Tibial artery (tissue), 4 donors: ENCODE measurements at regions not wholly inside any gene's neighbourhood (a gene's known extent, or its start where the extent isn't known, plus 50 kb on each side); places are given as distances from the start of the nearest gene placed in this dataset.

Experiments
- DNase-seq, 2 donors: peaks; one replicate each; pipeline ENCODE4 v3.0.0-alpha.2; 2019
- H3K27ac ChIP-seq, 2 donors: fragments of 200-600 bp; sonication (generic) in 1 of 2; 1 replicate in 1 of 2; 2 replicates in 1 of 2; pipeline ENCODE4 v1.5.1; 2018 to 2019; ENCODE audit warnings: mild to moderate bottlenecking in 1 of 2
- H3K27me3 ChIP-seq, 2 donors: fragments of 200-600 bp; sonication (generic) in 1 of 2; one replicate each; pipeline versions ENCODE4 v1.5.1 to v1.6.0; 2016 to 2019
- H3K36me3 ChIP-seq, 3 donors: fragments of 200-600 bp; sonication (generic) in 2 of 3; one replicate each; pipeline ENCODE4 v1.5.1; 2016 to 2019; ENCODE audit warnings: mild to moderate bottlenecking in 2 of 3
- H3K4me1 ChIP-seq, 4 donors: fragments of 200-600 bp; sonication (generic) in 2 of 4; 1 replicate in 3 of 4; 2 replicates in 1 of 4; pipeline ENCODE4 v1.5.1; 2016 to 2019
- H3K4me3 ChIP-seq, 2 donors: fragments of 200-600 bp; sonication (generic) in 1 of 2; 1 replicate in 1 of 2; 2 replicates in 1 of 2; pipeline ENCODE4 v1.5.1; 2018 to 2019; ENCODE audit warnings: mild to moderate bottlenecking in 2 of 2
- H3K9me3 ChIP-seq, 3 donors: fragments of 200-600 bp; sonication (generic) in 1 of 3; one replicate each; pipeline ENCODE4 v1.5.1; 2016 to 2019
- intact Hi-C: fragments of 100-400 bp; cut with DNase I; formaldehyde crosslinking; loops from one replicate; pipeline ENCODE4 v1.15.0; 2023; ENCODE audit warnings: low total_unique reads
- TF ChIP-seq, protein P1 (sequence below), 2 experiments: fragments of 200-600 bp in 1 of 2; fragments of 450-650 bp in 1 of 2; IDR thresholded peaks; one replicate each; pipeline ENCODE4 v1.5.1; 2017 to 2019; ENCODE audit warnings: antibody characterized with exemption in 2 of 2, mild to moderate bottlenecking in 1 of 2, moderate library complexity in 1 of 2

DNA sequence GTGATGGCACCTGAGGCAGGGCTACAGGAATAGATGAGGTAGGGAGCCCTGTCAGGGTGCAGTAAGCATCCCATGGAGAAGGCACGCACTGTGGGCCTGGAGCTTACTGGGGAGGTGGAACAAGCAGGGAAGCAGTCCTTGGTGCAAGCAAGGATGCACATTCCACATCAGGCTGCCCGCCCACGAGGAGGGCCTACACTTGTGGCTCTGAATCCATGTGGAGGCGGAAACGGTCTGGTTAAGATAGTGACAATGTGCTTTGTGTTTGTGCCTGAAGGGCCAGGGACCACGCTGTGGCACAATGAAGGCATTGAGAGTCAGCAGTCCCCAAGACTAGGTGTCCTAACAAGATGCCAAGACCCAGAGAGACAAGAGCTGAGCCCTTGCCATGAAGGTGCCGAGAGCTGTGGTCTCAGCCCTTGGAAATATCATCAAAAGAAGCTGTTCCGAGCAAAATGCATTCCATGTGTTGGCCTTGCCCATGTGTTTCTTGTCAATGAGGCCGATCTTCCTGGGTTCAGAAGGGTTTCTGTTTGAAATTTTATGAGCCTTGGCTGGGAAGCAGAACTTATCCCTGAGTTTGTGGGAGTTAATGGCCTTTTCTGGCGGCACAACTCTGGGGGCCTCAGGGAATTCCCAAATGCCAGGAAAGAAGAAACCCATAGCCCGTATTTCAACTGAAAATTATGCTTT, 111.9 kb downstream of the NGF start:
- intact Hi-C loops, result no loop called here
- H3K4me3 ChIP-seq, result no peak overlapping the region
- DNase-seq, result no peak
- no peaks in the 10 kb centered on the region for H3K4me1 ChIP-seq
- H3K9me3 ChIP-seq, result no peaks in the 10 kb centered on the region
- H3K27me3 ChIP-seq, result no peaks in the 10 kb centered on the region
- TF ChIP-seq, protein P1, sequence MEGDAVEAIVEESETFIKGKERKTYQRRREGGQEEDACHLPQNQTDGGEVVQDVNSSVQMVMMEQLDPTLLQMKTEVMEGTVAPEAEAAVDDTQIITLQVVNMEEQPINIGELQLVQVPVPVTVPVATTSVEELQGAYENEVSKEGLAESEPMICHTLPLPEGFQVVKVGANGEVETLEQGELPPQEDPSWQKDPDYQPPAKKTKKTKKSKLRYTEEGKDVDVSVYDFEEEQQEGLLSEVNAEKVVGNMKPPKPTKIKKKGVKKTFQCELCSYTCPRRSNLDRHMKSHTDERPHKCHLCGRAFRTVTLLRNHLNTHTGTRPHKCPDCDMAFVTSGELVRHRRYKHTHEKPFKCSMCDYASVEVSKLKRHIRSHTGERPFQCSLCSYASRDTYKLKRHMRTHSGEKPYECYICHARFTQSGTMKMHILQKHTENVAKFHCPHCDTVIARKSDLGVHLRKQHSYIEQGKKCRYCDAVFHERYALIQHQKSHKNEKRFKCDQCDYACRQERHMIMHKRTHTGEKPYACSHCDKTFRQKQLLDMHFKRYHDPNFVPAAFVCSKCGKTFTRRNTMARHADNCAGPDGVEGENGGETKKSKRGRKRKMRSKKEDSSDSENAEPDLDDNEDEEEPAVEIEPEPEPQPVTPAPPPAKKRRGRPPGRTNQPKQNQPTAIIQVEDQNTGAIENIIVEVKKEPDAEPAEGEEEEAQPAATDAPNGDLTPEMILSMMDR (IDR thresholded peaks at IDR 0.05), result no peak
- no peaks in the 10 kb centered on the region for H3K36me3 ChIP-seq
- no peak overlapping the region for H3K27ac ChIP-seq

DNA sequence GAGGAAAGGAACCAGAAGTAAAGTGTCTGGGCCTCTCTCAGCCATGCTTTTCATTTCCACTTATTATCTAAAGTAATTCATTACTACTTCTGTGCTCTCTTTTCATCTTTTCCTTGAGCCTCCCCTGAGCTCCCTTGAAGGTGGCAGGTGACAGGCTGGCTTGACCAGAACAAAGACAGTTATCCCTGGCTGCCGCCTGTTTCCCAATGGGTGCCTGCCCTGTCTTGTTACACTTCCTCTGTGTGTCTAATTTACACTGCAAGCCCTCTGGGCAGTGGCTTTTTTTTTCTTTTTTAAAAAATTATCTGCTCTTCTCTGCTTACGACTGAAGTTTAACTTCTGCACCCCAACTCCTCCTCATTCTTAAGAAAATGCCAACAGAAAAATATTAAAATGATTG, 113.4 kb downstream of the NGF start:
- Histone ChIP-seq H3K27ac (no peak overlapping the region), H3K4me3 (no peak overlapping the region), H3K36me3 (no peaks in the 10 kb centered on the region), H3K27me3 (no peaks in the 10 kb centered on the region), H3K9me3 (no peaks in the 10 kb centered on the region), H3K4me1 (no peaks in the 10 kb centered on the region)
- intact Hi-C loops, result no loop called here
- TF ChIP-seq, protein P1 (IDR thresholded peaks at IDR 0.05), result no peak
- no peak for DNase-seq

DNA sequence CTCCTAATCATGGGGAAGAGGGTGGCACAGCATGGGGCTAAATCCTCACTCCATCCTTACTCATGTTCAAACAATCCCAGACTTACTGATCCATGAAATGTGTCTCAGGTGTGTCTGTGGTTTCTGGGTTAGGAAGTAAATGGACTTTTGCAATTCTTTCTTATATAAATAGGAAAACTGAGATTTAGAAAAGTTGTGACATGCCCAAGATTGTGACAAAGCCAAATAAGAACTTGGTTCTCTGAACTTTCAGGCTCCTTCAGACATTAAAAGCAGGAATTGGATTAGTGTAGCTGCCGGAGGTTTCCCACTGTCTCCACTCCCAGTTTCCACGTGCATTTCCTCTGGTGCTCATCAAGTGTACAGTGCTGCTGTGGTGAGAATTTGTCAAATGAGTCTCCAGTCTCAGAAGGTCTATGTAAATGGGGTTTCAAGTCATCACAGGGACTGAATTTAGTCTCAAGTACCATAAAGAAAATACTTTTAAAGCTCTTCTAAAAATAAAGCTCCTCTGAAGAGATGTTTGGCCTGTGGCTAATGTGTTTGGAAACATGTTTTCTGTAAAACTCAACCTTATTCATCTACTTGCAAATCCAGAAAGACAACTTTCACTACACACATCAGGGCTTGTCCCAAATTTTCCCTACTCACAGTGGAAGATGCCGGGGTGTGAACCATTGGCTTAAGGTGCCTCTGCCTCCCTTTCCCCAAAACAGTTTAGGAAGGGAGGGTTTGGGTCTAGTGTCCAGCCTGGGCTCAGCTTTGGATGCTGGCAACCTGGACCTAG, 115.2 kb downstream of the NGF start:
- Histone ChIP-seq H3K27ac (no peak overlapping the region), H3K9me3 (no peaks in the 10 kb centered on the region), H3K4me1 (no peaks in the 10 kb centered on the region), H3K27me3 (no peaks in the 10 kb centered on the region), H3K4me3 (no peak overlapping the region), H3K36me3 (no peaks in the 10 kb centered on the region)
- no peak for DNase-seq
- TF ChIP-seq, protein P1 (IDR thresholded peaks at IDR 0.05), result no peak
- intact Hi-C loops, result no loop called here

DNA sequence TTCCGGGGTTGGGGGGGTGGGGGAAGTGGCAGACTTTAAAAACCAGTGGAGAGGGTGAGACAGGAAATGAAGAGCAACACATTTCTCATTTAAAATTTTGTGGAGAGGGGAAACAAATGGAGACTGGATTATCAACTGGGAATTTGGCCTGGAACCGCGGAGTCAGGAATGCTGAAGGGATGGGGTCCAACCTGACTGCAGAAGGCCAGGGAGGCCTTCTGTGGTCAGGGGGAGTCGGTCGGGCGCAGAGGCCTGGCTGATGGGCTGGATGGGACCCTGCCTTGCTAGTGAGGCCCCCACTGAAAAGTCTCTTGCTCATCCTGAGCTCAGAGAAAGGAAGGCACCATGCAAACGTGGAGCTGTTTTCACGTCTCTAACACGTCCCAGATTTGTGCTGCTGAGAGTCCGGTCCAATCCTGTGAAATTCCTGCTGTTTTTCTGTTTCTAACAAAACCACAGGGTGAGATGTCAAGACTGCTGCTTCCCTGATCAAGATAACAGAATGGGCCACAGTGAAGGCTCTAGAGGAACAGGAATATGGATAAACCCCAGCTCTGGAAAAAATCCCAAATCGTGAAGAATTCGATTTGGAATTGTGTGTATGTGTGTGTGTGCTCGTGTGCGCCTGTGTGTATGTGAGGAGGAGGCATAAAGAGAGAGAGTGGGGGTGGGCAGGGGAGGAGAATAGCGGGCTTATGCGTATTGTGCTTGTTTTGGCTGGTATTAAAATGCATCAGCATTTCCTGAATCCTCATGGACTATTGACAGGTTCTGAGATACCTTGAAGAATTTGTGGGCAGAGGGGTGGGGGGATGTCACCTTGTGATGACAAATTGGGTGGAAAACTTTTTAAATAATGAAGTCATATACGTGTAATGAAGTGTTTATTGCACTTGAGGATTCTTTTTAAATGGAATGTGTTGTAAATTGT, 117.4 kb downstream of the NGF start:
- H3K4me3 ChIP-seq, result no peak overlapping the region
- peak overlapping the region; percentile 17 to 22 for H3K27ac ChIP-seq
- DNase-seq, result no peak
- no peaks in the 10 kb centered on the region for H3K27me3 ChIP-seq
- intact Hi-C loops, result no loop called here
- no peaks in the 10 kb centered on the region for H3K4me1 ChIP-seq
- no peaks in the 10 kb centered on the region for H3K36me3 ChIP-seq
- TF ChIP-seq, protein P1 (IDR thresholded peaks at IDR 0.05), result no peak
- no peaks in the 10 kb centered on the region for H3K9me3 ChIP-seq

DNA sequence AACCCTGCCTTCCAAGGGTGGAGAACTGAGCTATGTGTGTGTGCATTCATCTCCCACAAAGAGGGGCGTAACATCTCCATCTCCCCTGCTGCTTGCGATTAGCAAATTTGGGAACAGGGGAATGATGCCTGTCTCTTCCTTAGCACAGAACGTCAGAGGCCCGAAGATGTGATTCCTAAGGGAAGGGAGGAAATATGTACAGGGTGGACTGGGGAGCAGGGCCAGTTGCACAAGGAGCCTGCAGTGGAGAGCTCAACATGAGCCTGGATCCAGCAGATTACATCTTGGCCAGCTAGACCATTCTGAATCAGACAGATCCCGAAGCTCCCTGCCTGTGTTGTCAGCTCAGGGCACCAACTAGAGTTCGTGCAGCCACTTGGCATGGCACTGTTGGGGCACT, 118.1 kb downstream of the NGF start:
- H3K4me3 ChIP-seq, result no peak overlapping the region
- H3K27me3 ChIP-seq, result no peaks in the 10 kb centered on the region
- H3K36me3 ChIP-seq, result no peaks in the 10 kb centered on the region
- no peaks in the 10 kb centered on the region for H3K9me3 ChIP-seq
- DNase-seq, result peak; percentile 70 to 78
- H3K27ac ChIP-seq, result peak overlapping the region in 1 of 2 donors; percentile 22
- intact Hi-C loops, result no loop called here
- no peaks in the 10 kb centered on the region for H3K4me1 ChIP-seq
- TF ChIP-seq, protein P1 (IDR thresholded peaks at IDR 0.05), result no peak
